Natural killer cell treated with Interleukin-12 subunit alpha and Interleukin-12 subunit beta and Interleukin-15 and Interleukin-18, amount 100 ng/mL, for 72 hours (primary cell): ENCODE measurements at regions not wholly inside any gene's neighbourhood (a gene's known extent, or its start where the extent isn't known, plus 50 kb on each side); places are given as distances from the start of the nearest gene placed in this dataset.

Source experiments
- ATAC-seq, 2 donors: fragments of 150-1000 bp; cut with Tn5 transposase in 1 of 2; sonication (Bioruptor Pico), chemical (Tn5 transposase) in 1 of 2; 2 replicates each; pipeline ENCODE4 v1.10.0; 2021
- DNase-seq: peaks from one replicate; pipeline ENCODE4 v3.0.0; 2022; ENCODE audit warnings: low spot score
- H3K27ac Mint-ChIP-seq, 2 donors: 1 replicate in 1 of 2; 2 replicates in 1 of 2; pipeline ENCODE4 v1.8.0; 2022; ENCODE audit warnings: mixed read lengths in 2 of 2, mild to moderate bottlenecking in 1 of 2, moderate library complexity in 1 of 2
- H3K27me3 Mint-ChIP-seq, 2 donors: 1 replicate in 1 of 2; 2 replicates in 1 of 2; pipeline ENCODE4 v1.8.0; 2022; ENCODE audit warnings: mixed read lengths in 2 of 2
- H3K36me3 Mint-ChIP-seq: one replicate; pipeline ENCODE4 v1.8.0; 2022; ENCODE audit warnings: mixed read lengths
- H3K4me1 Mint-ChIP-seq, 2 donors: 1 replicate in 1 of 2; 2 replicates in 1 of 2; pipeline ENCODE4 v1.8.0; 2022; ENCODE audit warnings: low read depth in 2 of 2, mixed read lengths in 2 of 2, mild to moderate bottlenecking in 1 of 2
- H3K4me3 Mint-ChIP-seq: one replicate; pipeline ENCODE4 v1.8.0; 2022; ENCODE audit warnings: mixed read lengths
- H3K9me3 Mint-ChIP-seq: 2 replicates; pipeline ENCODE4 v1.8.0; 2022; ENCODE audit warnings: mixed read lengths

- Mint-ChIP-seq H3K27me3 (peaks cover 21 to 29% of the 10 kb centered on the region in 2 donors), H3K4me1 (no peaks in the 10 kb centered on the region), H3K4me3 (no peak overlapping the region), H3K9me3 (no peaks in the 10 kb centered on the region), H3K36me3 (no peaks in the 10 kb centered on the region), H3K27ac (no peak overlapping the region)
- no peak for ATAC-seq
- no peak for DNase-seq
Measured at GRCh38 chr20:48298851-48299484, 513.7 kb upstream of the SULF2 start.

GRCh38 chr20:48298433-48298832 is 513.2 kb upstream of the SULF2 start:
- Mint-ChIP-seq H3K4me3 (no peak overlapping the region), H3K36me3 (no peaks in the 10 kb centered on the region), H3K4me1 (no peaks in the 10 kb centered on the region), H3K9me3 (no peaks in the 10 kb centered on the region), H3K27me3 (peaks cover 23 to 29% of the 10 kb centered on the region in 2 donors), H3K27ac (no peak overlapping the region)
- ATAC-seq (no peak), DNase-seq (no peak)

- H3K27ac Mint-ChIP-seq, result no peak overlapping the region
Measured at GRCh38 chr20:48295966-48296421, 510.7 kb upstream of the SULF2 start.

GRCh38 chr20:48295445-48295903 is 510.2 kb upstream of the SULF2 start:
- Mint-ChIP-seq H3K36me3 (no peaks in the 10 kb centered on the region), H3K27ac (no peak overlapping the region), H3K27me3 (peaks cover 24 to 33% of the 10 kb centered on the region in 2 donors), H3K4me1 (no peaks in the 10 kb centered on the region), H3K4me3 (no peak overlapping the region), H3K9me3 (no peaks in the 10 kb centered on the region)
- ATAC-seq, result no peak
- no peak for DNase-seq

More at GRCh38 chr20:48295966-48296421, 510.7 kb upstream of the SULF2 start:
- H3K4me3 Mint-ChIP-seq, result no peak overlapping the region
- no peaks in the 10 kb centered on the region for H3K9me3 Mint-ChIP-seq
- DNase-seq (no peak), ATAC-seq (no peak)
- peaks cover 21 to 33% of the 10 kb centered on the region in 2 donors for H3K27me3 Mint-ChIP-seq
- H3K4me1 Mint-ChIP-seq, result no peaks in the 10 kb centered on the region
- no peaks in the 10 kb centered on the region for H3K36me3 Mint-ChIP-seq

GRCh38 chr20:48294942-48295341 is 509.7 kb upstream of the SULF2 start:
- Mint-ChIP-seq H3K4me1 (no peaks in the 10 kb centered on the region), H3K4me3 (no peak overlapping the region), H3K27me3 (peaks cover 24 to 37% of the 10 kb centered on the region in 2 donors), H3K9me3 (no peaks in the 10 kb centered on the region), H3K27ac (no peak overlapping the region), H3K36me3 (no peaks in the 10 kb centered on the region)
- no peak for DNase-seq
- ATAC-seq, result no peak

- Mint-ChIP-seq H3K36me3 (no peaks in the 10 kb centered on the region), H3K27ac (no peak overlapping the region), H3K27me3 (peaks cover 25 to 44% of the 10 kb centered on the region in 2 donors), H3K9me3 (no peaks in the 10 kb centered on the region), H3K4me1 (no peaks in the 10 kb centered on the region), H3K4me3 (no peak overlapping the region)
- DNase-seq (no peak), ATAC-seq (no peak)
Measured at GRCh38 chr20:48294196-48294595, 508.9 kb upstream of the SULF2 start.

GRCh38 chr20:48293671-48294070 is 508.4 kb upstream of the SULF2 start:
- no peaks in the 10 kb centered on the region for H3K4me1 Mint-ChIP-seq
- no peaks in the 10 kb centered on the region for H3K9me3 Mint-ChIP-seq
- ATAC-seq (no peak), DNase-seq (no peak)
- H3K36me3 Mint-ChIP-seq, result no peaks in the 10 kb centered on the region
- no peak overlapping the region for H3K4me3 Mint-ChIP-seq
- peaks cover 29 to 46% of the 10 kb centered on the region in 2 donors for H3K27me3 Mint-ChIP-seq
- no peak overlapping the region for H3K27ac Mint-ChIP-seq

GRCh38 chr20:48292806-48293205 is 507.5 kb upstream of the SULF2 start:
- Mint-ChIP-seq H3K4me3 (no peak overlapping the region), H3K27me3 (peaks cover 32 to 51% of the 10 kb centered on the region in 2 donors), H3K27ac (no peak overlapping the region), H3K9me3 (no peaks in the 10 kb centered on the region), H3K4me1 (no peaks in the 10 kb centered on the region), H3K36me3 (no peaks in the 10 kb centered on the region)
- DNase-seq (no peak), ATAC-seq (no peak)

GRCh38 chr20:48291896-48292295 is 506.6 kb upstream of the SULF2 start:
- DNase-seq, result no peak
- H3K27ac Mint-ChIP-seq, result no peak overlapping the region
- no peaks in the 10 kb centered on the region for H3K4me1 Mint-ChIP-seq

GRCh38 chr20:48288930-48289507 is 503.7 kb upstream of the SULF2 start:
- H3K27me3 Mint-ChIP-seq, result peaks cover 27 to 61% of the 10 kb centered on the region in 2 donors
- ATAC-seq (no peak), DNase-seq (no peak)
- H3K27ac Mint-ChIP-seq, result no peak overlapping the region
- no peaks in the 10 kb centered on the region for H3K9me3 Mint-ChIP-seq
- no peaks in the 10 kb centered on the region for H3K4me1 Mint-ChIP-seq
- no peak overlapping the region for H3K4me3 Mint-ChIP-seq
- H3K36me3 Mint-ChIP-seq, result no peaks in the 10 kb centered on the region

More at GRCh38 chr20:48291896-48292295, 506.6 kb upstream of the SULF2 start:
- no peak overlapping the region for H3K4me3 Mint-ChIP-seq
- no peaks in the 10 kb centered on the region for H3K36me3 Mint-ChIP-seq
- ATAC-seq, result no peak
- no peaks in the 10 kb centered on the region for H3K9me3 Mint-ChIP-seq
- H3K27me3 Mint-ChIP-seq, result peaks cover 32 to 57% of the 10 kb centered on the region in 2 donors

GRCh38 chr20:48287552-48288170 is 502.4 kb upstream of the SULF2 start:
- DNase-seq (no peak), ATAC-seq (peak in 1 of 2 donors; percentile 28)
- H3K36me3 Mint-ChIP-seq, result no peaks in the 10 kb centered on the region
- no peaks in the 10 kb centered on the region for H3K4me1 Mint-ChIP-seq
- H3K27ac Mint-ChIP-seq, result no peak overlapping the region
- no peaks in the 10 kb centered on the region for H3K9me3 Mint-ChIP-seq
- peaks cover 25 to 61% of the 10 kb centered on the region in 2 donors for H3K27me3 Mint-ChIP-seq
- no peak overlapping the region for H3K4me3 Mint-ChIP-seq

- Mint-ChIP-seq H3K9me3 (no peaks in the 10 kb centered on the region), H3K27ac (no peak overlapping the region), H3K36me3 (no peaks in the 10 kb centered on the region), H3K27me3 (peaks cover 21 to 55% of the 10 kb centered on the region in 2 donors), H3K4me1 (no peaks in the 10 kb centered on the region), H3K4me3 (no peak overlapping the region)
- no peak for DNase-seq
- no peak for ATAC-seq
Measured at GRCh38 chr20:48287021-48287494, 501.8 kb upstream of the SULF2 start.

- Mint-ChIP-seq H3K4me3 (no peak overlapping the region), H3K27me3 (peaks cover 21 to 52% of the 10 kb centered on the region in 2 donors), H3K27ac (no peak overlapping the region), H3K9me3 (no peaks in the 10 kb centered on the region), H3K4me1 (no peaks in the 10 kb centered on the region), H3K36me3 (no peaks in the 10 kb centered on the region)
- DNase-seq (no peak), ATAC-seq (no peak)
Measured at GRCh38 chr20:48286601-48287000, 501.3 kb upstream of the SULF2 start.

GRCh38 chr20:48285656-48286055 is 500.4 kb upstream of the SULF2 start:
- peaks cover 18 to 52% of the 10 kb centered on the region in 2 donors for H3K27me3 Mint-ChIP-seq
- no peak overlapping the region for H3K4me3 Mint-ChIP-seq
- no peak for DNase-seq
- no peak overlapping the region for H3K27ac Mint-ChIP-seq
- no peaks in the 10 kb centered on the region for H3K9me3 Mint-ChIP-seq
- ATAC-seq, result no peak
- no peaks in the 10 kb centered on the region for H3K36me3 Mint-ChIP-seq
- H3K4me1 Mint-ChIP-seq, result no peaks in the 10 kb centered on the region
